ENCODE measurements at regions not wholly inside any gene's neighbourhood (a gene's known extent, or its start where the extent isn't known, plus 50 kb on each side); places are given as distances from the start of the nearest gene placed in this dataset.

DNA sequence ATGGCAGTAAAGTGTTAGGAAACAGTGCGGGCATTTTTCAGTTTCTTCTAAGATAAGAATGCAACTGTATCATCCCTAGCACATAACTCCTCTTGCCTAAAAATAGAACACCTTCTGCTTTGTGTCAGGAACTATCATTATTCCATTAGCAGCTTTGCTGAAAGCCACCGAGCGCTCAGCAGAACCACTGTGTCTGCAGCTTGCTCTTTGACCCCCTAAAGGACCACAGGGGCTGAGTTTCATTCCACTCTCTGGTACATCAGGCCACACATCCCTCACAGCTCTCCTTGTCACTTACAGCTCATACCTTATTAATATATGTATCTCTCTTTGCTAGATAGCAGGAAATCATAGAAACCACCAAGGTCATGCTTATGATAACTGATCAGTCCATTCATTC, 360.2 kb downstream of the KCNA4 start:
- TF ChIP-seq, protein P1, sequence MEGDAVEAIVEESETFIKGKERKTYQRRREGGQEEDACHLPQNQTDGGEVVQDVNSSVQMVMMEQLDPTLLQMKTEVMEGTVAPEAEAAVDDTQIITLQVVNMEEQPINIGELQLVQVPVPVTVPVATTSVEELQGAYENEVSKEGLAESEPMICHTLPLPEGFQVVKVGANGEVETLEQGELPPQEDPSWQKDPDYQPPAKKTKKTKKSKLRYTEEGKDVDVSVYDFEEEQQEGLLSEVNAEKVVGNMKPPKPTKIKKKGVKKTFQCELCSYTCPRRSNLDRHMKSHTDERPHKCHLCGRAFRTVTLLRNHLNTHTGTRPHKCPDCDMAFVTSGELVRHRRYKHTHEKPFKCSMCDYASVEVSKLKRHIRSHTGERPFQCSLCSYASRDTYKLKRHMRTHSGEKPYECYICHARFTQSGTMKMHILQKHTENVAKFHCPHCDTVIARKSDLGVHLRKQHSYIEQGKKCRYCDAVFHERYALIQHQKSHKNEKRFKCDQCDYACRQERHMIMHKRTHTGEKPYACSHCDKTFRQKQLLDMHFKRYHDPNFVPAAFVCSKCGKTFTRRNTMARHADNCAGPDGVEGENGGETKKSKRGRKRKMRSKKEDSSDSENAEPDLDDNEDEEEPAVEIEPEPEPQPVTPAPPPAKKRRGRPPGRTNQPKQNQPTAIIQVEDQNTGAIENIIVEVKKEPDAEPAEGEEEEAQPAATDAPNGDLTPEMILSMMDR (IDR thresholded peaks at IDR 0.05; ENCODE audit: insufficient read depth, low read length, poor library complexity, severe bottlenecking), result no peak
- TF ChIP-seq EZH2phosphoT487 (conservative IDR thresholded peaks at IDR 0.05; ENCODE audit: low read length), result no peak

All from SU-DHL-6 (cell line).